GM12891 (cell line): ENCODE measurements at regions not wholly inside any gene's neighbourhood (a gene's known extent, or its start where the extent isn't known, plus 50 kb on each side); places are given as distances from the start of the nearest gene placed in this dataset.

Experiments
- POLR2A ChIP-seq: IDR thresholded peaks from 2 replicates; pipeline ENCODE4 v1.6.1; 2011; ENCODE audit warnings: low read depth, low read length, control low read depth
- POU2F2 ChIP-seq: IDR thresholded peaks from 2 replicates; pipeline ENCODE4 v1.6.1; 2011; ENCODE audit warnings: low read depth, mild to moderate bottlenecking, control low read depth, low read length, moderate library complexity

DNA sequence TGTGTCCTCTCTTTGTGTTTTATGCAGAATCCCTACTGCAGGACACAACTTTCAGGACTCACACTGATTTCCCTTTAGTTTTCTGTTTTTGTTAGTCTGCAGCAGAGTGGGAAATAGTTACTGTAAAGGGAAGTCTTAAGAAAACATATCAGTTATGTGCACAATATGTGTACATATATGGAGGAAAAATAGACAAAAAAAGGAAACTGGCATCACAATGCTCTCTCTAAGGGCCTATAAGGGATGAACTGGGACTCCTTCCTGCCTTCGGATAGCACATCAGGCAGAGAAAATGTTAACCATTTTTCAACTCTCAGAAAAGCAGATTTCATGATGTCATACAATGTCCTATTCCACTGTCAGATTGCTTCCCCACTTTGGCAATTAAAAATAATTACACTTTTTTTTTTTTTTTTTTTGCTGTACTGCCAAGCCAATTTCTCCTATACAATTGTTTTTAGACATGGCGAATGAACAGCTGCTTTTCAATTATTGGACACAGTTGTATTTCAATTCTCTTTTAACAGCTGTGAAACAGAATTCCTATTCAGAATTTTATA, 112.5 kb upstream of the KCNJ16 start:
- TF ChIP-seq POLR2A = no peak
- no peak for TF ChIP-seq POU2F2
